Keratinocyte (primary cell): ENCODE measurements at regions not wholly inside any gene's neighbourhood (a gene's known extent, or its start where the extent isn't known, plus 50 kb on each side); places are given as distances from the start of the nearest gene placed in this dataset.

ENCODE experiments used
- EZH2 ChIP-seq: IDR thresholded peaks from one replicate; pipeline ENCODE4 v1.6.1; 2012; ENCODE audit warnings: inconsistent platforms, mild to moderate bottlenecking, low read length, moderate library complexity
- TF ChIP-seq, protein P1 (sequence below), 3 experiments: IDR thresholded peaks in 1 of 3; conservative IDR thresholded peaks in 1 of 3; optimal IDR thresholded peaks in 1 of 3; 2 replicates in 2 of 3; 3 replicates in 1 of 3; pipeline versions ENCODE3 to v1.5.1; 2011; ENCODE audit warnings: low read length in 3 of 3, mild to moderate bottlenecking in 3 of 3, moderate library complexity in 2 of 3, control low read depth in 1 of 3, inconsistent platforms in 1 of 3; ENCODE audit not compliant: insufficient read depth in 2 of 3; ENCODE audit errors: extremely low read depth in 1 of 3

DNA sequence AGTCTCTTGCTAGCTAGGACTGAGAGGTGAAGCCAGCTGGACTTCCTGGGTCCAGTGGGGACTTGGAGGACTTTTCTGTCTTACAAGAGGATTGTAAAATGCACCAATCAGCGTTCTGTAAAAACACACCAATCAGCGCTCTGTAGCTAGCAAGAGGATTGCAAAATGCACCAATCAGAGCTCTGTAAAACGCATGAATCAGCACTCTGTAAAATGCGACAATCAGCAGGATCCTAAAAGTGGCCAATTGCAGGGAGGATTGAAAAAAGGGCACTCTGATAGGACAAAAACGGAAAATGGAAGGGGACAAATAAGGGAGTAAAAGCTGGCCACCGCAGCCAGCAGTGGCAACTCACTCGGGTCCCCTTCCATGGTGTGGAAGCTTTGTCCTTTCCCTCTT lies 65.6 kb upstream of the DUSP21 start:
- TF ChIP-seq, protein P1, sequence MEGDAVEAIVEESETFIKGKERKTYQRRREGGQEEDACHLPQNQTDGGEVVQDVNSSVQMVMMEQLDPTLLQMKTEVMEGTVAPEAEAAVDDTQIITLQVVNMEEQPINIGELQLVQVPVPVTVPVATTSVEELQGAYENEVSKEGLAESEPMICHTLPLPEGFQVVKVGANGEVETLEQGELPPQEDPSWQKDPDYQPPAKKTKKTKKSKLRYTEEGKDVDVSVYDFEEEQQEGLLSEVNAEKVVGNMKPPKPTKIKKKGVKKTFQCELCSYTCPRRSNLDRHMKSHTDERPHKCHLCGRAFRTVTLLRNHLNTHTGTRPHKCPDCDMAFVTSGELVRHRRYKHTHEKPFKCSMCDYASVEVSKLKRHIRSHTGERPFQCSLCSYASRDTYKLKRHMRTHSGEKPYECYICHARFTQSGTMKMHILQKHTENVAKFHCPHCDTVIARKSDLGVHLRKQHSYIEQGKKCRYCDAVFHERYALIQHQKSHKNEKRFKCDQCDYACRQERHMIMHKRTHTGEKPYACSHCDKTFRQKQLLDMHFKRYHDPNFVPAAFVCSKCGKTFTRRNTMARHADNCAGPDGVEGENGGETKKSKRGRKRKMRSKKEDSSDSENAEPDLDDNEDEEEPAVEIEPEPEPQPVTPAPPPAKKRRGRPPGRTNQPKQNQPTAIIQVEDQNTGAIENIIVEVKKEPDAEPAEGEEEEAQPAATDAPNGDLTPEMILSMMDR (optimal IDR thresholded peaks at IDR 0.05 in 1 of 3, IDR thresholded peaks at IDR 0.05 in 1 of 3, conservative IDR thresholded peaks at IDR 0.05 in 1 of 3; ENCODE audit: extremely low read depth in 1 of 3, insufficient read depth in 2 of 3, low read length in 3 of 3), result no peak
- no peak for TF ChIP-seq EZH2
